Uterus (tissue), 3 donors: ENCODE measurements at regions not wholly inside any gene's neighbourhood (a gene's known extent, or its start where the extent isn't known, plus 50 kb on each side); places are given as distances from the start of the nearest gene placed in this dataset.
"Not testable (repeated sequence)": the region's sequence is repeated elsewhere in the genome, so short reads cannot be mapped to it uniquely, and the experiment has no call there.

ENCODE experiments used
- DNase-seq, 2 donors: peaks; one replicate each; pipeline ENCODE4 v3.0.0-alpha.2; 2019 to 2020
- H3K27ac ChIP-seq, 2 donors: fragments of 200-600 bp; sonication (generic); 1 replicate in 1 of 2; 2 replicates in 1 of 2; pipeline ENCODE4 v1.5.1; 2016 to 2018
- H3K27me3 ChIP-seq, 2 donors: fragments of 200-600 bp; sonication (generic); one replicate each; pipeline ENCODE4 v1.5.1; 2018 to 2019; ENCODE audit warnings: control low read depth in 1 of 2
- H3K36me3 ChIP-seq, 2 donors: fragments of 200-600 bp; sonication (generic); one replicate each; pipeline ENCODE4 v1.5.1; 2019; ENCODE audit warnings: control low read depth in 1 of 2
- H3K4me1 ChIP-seq, 2 donors: fragments of 200-600 bp; sonication (generic); one replicate each; pipeline ENCODE4 v1.5.1; 2018 to 2019; ENCODE audit warnings: control low read depth in 1 of 2
- H3K4me3 ChIP-seq, 2 donors: fragments of 200-600 bp; sonication (generic); 1 replicate in 1 of 2; 2 replicates in 1 of 2; pipeline ENCODE4 v1.5.1; 2018 to 2019; ENCODE audit warnings: mild to moderate bottlenecking in 1 of 2
- H3K9me3 ChIP-seq, 2 donors: fragments of 200-600 bp; sonication (generic); one replicate each; pipeline ENCODE4 v1.5.1; 2019; ENCODE audit warnings: control low read depth in 1 of 2
- POLR2A ChIP-seq, 2 donors: fragments of 450-650 bp; IDR thresholded peaks; one replicate each; pipeline ENCODE4 v1.6.1; 2016; ENCODE audit warnings: antibody characterized with exemption in 2 of 2, mild to moderate bottlenecking in 1 of 2, moderate library complexity in 1 of 2
- intact Hi-C: fragments of 100-400 bp; cut with DNase I; formaldehyde crosslinking; loops from one replicate; pipeline ENCODE4 v1.15.1; 2023; ENCODE audit warnings: low total_unique reads
- TF ChIP-seq, protein P1 (sequence below), 4 experiments: fragments of 200-600 bp in 2 of 4; fragments of 450-650 bp in 2 of 4; sonication (generic) in 2 of 4; IDR thresholded peaks; one replicate each; pipeline ENCODE4 v1.5.1; 2016 to 2019; ENCODE audit warnings: antibody characterized with exemption in 4 of 4, mild to moderate bottlenecking in 2 of 4, moderate library complexity in 1 of 4
- donor health status: DM: yes; HTN: yes; CAD: no.

DNA sequence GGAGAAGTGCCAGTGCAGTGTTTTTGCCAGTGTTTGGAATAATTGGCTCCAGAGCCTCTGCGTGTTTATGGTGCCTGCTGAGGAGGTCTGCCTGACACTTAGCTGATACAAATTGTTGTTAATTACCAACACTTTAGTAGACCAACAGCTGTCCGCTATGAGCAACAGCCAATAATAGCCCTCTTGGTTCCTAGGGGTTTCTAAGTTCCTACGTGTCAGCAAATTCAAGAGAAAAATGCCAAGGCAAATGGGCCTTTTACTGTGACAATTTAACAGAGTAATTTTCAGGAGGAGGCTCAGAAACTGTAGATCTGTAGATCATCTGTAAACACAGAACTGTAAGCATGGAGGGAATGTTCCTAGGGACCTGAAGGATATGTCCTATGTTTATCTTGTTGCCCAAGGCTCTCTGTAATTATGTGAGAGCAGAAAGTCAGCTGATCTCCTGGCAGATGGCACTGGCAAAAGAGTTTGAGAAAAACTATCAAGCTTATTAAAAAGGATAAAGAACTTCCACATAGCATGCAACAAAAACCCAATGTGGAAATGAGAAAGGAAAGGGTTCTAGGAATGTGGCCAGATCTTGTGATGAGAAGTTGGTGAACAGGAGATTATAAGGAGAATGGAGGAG is 157.7 kb downstream of the GJA1 start:
- H3K9me3 ChIP-seq: no peaks in the 10 kb centered on the region
- TF ChIP-seq POLR2A (IDR thresholded peaks at IDR 0.05): no peak
- TF ChIP-seq, protein P1, sequence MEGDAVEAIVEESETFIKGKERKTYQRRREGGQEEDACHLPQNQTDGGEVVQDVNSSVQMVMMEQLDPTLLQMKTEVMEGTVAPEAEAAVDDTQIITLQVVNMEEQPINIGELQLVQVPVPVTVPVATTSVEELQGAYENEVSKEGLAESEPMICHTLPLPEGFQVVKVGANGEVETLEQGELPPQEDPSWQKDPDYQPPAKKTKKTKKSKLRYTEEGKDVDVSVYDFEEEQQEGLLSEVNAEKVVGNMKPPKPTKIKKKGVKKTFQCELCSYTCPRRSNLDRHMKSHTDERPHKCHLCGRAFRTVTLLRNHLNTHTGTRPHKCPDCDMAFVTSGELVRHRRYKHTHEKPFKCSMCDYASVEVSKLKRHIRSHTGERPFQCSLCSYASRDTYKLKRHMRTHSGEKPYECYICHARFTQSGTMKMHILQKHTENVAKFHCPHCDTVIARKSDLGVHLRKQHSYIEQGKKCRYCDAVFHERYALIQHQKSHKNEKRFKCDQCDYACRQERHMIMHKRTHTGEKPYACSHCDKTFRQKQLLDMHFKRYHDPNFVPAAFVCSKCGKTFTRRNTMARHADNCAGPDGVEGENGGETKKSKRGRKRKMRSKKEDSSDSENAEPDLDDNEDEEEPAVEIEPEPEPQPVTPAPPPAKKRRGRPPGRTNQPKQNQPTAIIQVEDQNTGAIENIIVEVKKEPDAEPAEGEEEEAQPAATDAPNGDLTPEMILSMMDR (IDR thresholded peaks at IDR 0.05): no peak
- no peaks in the 10 kb centered on the region for H3K27me3 ChIP-seq
- DNase-seq: no peak
- no peaks in the 10 kb centered on the region for H3K4me1 ChIP-seq
- H3K27ac ChIP-seq: no peak overlapping the region
- H3K4me3 ChIP-seq: no peak overlapping the region
- intact Hi-C loops: no loop called here
- H3K36me3 ChIP-seq: no peaks in the 10 kb centered on the region

DNA sequence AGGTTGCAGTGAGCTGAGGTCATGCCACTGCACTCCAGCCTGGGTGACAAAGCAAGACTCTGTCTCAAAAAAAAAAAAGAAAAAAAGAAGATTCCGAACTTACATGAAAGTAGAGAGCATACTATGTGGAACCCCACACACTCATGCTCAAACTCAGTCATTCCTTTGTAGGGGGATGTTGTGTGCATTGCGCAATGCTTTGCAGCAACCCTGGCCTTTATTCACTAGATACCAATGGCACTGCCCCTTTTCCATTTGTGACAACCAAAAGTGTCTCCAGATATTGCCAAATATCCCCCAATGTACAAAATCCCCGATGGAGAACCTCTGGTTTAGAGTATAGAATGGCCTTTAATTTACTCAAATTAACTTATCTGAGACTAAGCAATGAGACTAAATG is 158.6 kb downstream of the GJA1 start:
- Histone ChIP-seq H3K9me3 (no peaks in the 10 kb centered on the region), H3K27me3 (no peaks in the 10 kb centered on the region), H3K4me1 (no peaks in the 10 kb centered on the region), H3K36me3 (no peaks in the 10 kb centered on the region), H3K4me3 (no peak overlapping the region), H3K27ac (no peak overlapping the region)
- intact Hi-C loops: no loop called here
- TF ChIP-seq, protein P1 (IDR thresholded peaks at IDR 0.05): no peak
- TF ChIP-seq POLR2A (IDR thresholded peaks at IDR 0.05): no peak
- DNase-seq: no peak

DNA sequence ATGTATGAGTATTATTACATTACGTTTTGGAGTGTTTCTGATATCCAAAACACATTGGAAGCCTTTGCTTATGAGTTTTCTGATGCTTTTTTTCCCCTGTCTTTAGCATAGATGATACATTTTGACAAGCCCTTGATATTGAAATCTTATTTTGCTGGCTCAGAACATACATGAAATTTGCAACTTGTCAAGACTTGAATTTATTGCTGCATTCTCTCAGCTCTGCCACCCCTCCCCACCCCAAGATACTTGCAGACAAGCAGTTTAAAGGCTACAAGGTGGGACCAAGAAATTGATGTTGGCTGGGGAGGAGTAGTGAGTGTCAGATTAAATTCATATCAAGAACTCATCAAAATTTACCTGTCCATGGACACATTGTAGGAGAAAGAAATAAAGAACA is 160.2 kb downstream of the GJA1 start:
- H3K36me3 ChIP-seq: no peaks in the 10 kb centered on the region
- no peaks in the 10 kb centered on the region for H3K27me3 ChIP-seq
- no peak overlapping the region for H3K4me3 ChIP-seq
- TF ChIP-seq POLR2A (IDR thresholded peaks at IDR 0.05): no peak
- TF ChIP-seq, protein P1 (IDR thresholded peaks at IDR 0.05): no peak
- H3K9me3 ChIP-seq: no peaks in the 10 kb centered on the region
- H3K4me1 ChIP-seq: no peaks in the 10 kb centered on the region
- intact Hi-C loops: no loop called here
- H3K27ac ChIP-seq: no peak overlapping the region
- no peak for DNase-seq

DNA sequence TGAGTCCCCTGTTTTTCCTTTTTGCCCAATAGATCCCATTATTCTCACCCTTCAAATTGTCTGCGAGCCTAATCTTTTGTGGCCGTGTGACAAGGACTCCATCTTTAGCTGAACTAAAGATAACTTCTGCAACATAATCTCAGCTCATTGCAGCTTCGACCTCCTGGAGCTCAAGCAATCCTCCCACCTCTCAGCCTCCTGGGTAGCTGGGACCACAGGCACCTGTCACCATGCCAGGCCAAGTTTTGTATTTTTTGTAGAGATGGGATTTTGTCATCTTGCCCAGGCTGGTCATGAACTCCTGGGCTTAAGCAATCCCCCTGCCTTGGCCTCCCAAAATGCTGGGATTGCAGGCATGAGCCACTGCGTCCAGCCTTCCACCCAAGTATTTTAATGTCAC is 161.0 kb downstream of the GJA1 start:
- H3K9me3 ChIP-seq: no peaks in the 10 kb centered on the region
- intact Hi-C loops: no loop called here
- no peak for DNase-seq
- H3K4me1 ChIP-seq: no peaks in the 10 kb centered on the region
- no peak overlapping the region for H3K4me3 ChIP-seq
- TF ChIP-seq, protein P1 (IDR thresholded peaks at IDR 0.05): no peak
- no peak for TF ChIP-seq POLR2A (IDR thresholded peaks at IDR 0.05)
- H3K36me3 ChIP-seq: no peaks in the 10 kb centered on the region
- H3K27me3 ChIP-seq: no peaks in the 10 kb centered on the region
- H3K27ac ChIP-seq: no peak overlapping the region

DNA sequence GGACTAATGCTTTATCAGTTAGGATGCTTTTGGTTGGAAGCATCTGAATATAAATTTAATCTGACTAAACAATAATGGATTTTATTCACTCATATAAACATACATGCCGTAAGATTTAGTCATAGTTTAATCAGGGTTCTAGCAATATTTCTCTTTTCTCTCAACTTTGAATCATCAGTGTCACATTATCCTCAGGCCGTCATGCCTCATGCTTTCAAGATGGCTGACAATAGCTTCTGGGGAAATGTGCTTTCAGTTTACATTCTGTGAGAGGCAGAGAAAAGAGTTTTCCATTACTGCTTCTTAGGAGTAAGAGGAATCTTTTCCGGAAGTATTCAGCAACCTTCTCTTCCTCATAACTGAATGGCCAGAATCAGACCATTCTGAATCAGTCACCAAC is 162.2 kb downstream of the GJA1 start:
- no peak for DNase-seq
- Histone ChIP-seq H3K4me3 (no peak overlapping the region), H3K27ac (no peak overlapping the region), H3K36me3 (no peaks in the 10 kb centered on the region), H3K4me1 (no peaks in the 10 kb centered on the region), H3K9me3 (no peaks in the 10 kb centered on the region), H3K27me3 (no peaks in the 10 kb centered on the region)
- TF ChIP-seq, protein P1 (IDR thresholded peaks at IDR 0.05): no peak
- TF ChIP-seq POLR2A (IDR thresholded peaks at IDR 0.05): no peak
- intact Hi-C loops: no loop called here

DNA sequence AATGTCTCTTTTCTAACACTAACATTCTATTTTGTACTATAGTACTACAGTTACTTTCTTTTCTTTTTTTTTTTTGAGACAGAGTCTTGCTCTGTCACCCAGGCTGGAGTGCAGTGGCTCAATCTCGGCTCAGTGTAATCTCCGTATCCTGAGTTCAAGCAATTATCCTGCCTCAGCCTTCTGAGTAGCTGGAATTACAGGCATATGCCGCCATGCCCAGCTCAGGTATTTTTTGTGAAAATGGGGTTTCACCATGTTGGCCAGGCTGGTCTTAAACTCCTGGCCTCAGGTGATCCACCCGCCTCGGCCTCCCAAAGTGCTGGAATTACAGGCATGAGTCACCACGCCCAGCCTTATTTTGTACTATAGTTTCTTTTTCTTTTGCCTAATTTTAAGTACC is 163.9 kb downstream of the GJA1 start:
- H3K27me3 ChIP-seq, H3K4me3 ChIP-seq, intact Hi-C loops: not testable (repeated sequence)

More for the DNA sequence above, 163.9 kb downstream of the GJA1 start:
- not testable (repeated sequence) for H3K4me1 ChIP-seq, DNase-seq, H3K27ac ChIP-seq, H3K36me3 ChIP-seq, H3K9me3 ChIP-seq
